ENCODE measurements at regions not wholly inside any gene's neighbourhood (a gene's known extent, or its start where the extent isn't known, plus 50 kb on each side); places are given as distances from the start of the nearest gene placed in this dataset.

GRCh38 chr20:11337361-11338130, 580.1 kb upstream of the BTBD3 start:
- no peak for TF ChIP-seq CTCF (IDR thresholded peaks at IDR 0.05)
- no peak for ATAC-seq (ENCODE audit: low FRiP score)
- DNase-seq (ENCODE audit: low spot score), result no peak

GRCh38 chr20:11338496-11339306, 579.0 kb upstream of the BTBD3 start:
- no peak for TF ChIP-seq CTCF (IDR thresholded peaks at IDR 0.05)
- DNase-seq (ENCODE audit: low spot score), result no peak
- no peak for ATAC-seq (ENCODE audit: low FRiP score)

- DNase-seq (ENCODE audit: low spot score), result no peak
- no peak for TF ChIP-seq CTCF (IDR thresholded peaks at IDR 0.05)
- ATAC-seq (ENCODE audit: low FRiP score), result no peak
Observed at GRCh38 chr20:11344939-11345338, 572.8 kb upstream of the BTBD3 start.

- no peak for ATAC-seq (ENCODE audit: low FRiP score)
Observed at GRCh38 chr20:11347738-11348137, 570.0 kb upstream of the BTBD3 start.

GRCh38 chr20:11350126-11351005, 567.3 kb upstream of the BTBD3 start:
- TF ChIP-seq CTCF (IDR thresholded peaks at IDR 0.05), result no peak
- ATAC-seq (ENCODE audit: low FRiP score) (peak; percentile 83), DNase-seq (ENCODE audit: low spot score) (no peak)

More at GRCh38 chr20:11347738-11348137, 570.0 kb upstream of the BTBD3 start:
- DNase-seq (ENCODE audit: low spot score), result no peak
- TF ChIP-seq CTCF (IDR thresholded peaks at IDR 0.05), result no peak

- TF ChIP-seq CTCF (IDR thresholded peaks at IDR 0.05), result no peak
Observed at GRCh38 chr20:11352041-11352440, 565.7 kb upstream of the BTBD3 start.

More at GRCh38 chr20:11352041-11352440, 565.7 kb upstream of the BTBD3 start:
- ATAC-seq (ENCODE audit: low FRiP score) (no peak), DNase-seq (ENCODE audit: low spot score) (no peak)

All from omental fat pad (tissue), 3 donors.